Nephron (organoid): ENCODE measurements at regions not wholly inside any gene's neighbourhood (a gene's known extent, or its start where the extent isn't known, plus 50 kb on each side); places are given as distances from the start of the nearest gene placed in this dataset.

Experiments used
- H3K27ac Mint-ChIP-seq, 3 experiments: 2 replicates each; pipeline ENCODE4 v1.8.0; 2020; ENCODE audit warnings: mixed read lengths in 3 of 3, mild to moderate bottlenecking in 2 of 3, moderate library complexity in 1 of 3
- H3K27me3 Mint-ChIP-seq: 2 replicates; pipeline ENCODE4 v1.8.0; 2021; ENCODE audit warnings: low read depth, mild to moderate bottlenecking, moderate library complexity, mixed read lengths
- H3K36me3 Mint-ChIP-seq: 2 replicates; pipeline ENCODE4 v1.8.0; 2020; ENCODE audit warnings: low read depth, mixed read lengths
- H3K4me1 Mint-ChIP-seq: 2 replicates; pipeline ENCODE4 v1.8.0; 2020; ENCODE audit warnings: mixed read lengths
- H3K4me3 Mint-ChIP-seq, 3 experiments: 2 replicates each; pipeline ENCODE4 v1.8.0; 2020; ENCODE audit warnings: mild to moderate bottlenecking in 3 of 3, mixed read lengths in 3 of 3, moderate library complexity in 2 of 3
- H3K9me3 Mint-ChIP-seq: 2 replicates; pipeline ENCODE4 v1.8.0; 2020; ENCODE audit warnings: mixed read lengths
- TF ChIP-seq, protein P1 (sequence below), 3 experiments: fragments of 200-600 bp; sonication (generic); IDR thresholded peaks; one replicate each; pipeline ENCODE4 v1.5.0; 2021; ENCODE audit warnings: antibody characterized with exemption in 3 of 3; ENCODE audit not compliant: unreplicated experiment in 3 of 3

DNA sequence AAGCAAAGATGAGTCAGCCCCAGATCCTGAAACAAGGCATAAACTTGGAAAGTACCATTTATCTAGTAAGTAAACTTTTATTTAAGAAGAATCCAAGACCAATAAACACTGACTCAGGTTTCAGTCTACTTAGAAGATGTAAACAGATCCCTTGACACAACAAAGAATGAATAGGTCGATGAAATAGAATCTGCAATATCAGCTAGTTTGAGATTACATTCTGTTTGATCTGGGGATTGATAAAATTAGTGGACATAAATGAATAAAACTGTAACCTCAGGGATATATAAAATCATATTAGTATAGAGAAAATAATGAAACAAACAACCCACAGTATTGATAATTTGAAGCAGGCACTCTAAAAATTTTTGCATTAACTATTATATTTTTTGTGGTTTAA is 708.9 kb downstream of the FAM181B start:
- TF ChIP-seq, protein P1, sequence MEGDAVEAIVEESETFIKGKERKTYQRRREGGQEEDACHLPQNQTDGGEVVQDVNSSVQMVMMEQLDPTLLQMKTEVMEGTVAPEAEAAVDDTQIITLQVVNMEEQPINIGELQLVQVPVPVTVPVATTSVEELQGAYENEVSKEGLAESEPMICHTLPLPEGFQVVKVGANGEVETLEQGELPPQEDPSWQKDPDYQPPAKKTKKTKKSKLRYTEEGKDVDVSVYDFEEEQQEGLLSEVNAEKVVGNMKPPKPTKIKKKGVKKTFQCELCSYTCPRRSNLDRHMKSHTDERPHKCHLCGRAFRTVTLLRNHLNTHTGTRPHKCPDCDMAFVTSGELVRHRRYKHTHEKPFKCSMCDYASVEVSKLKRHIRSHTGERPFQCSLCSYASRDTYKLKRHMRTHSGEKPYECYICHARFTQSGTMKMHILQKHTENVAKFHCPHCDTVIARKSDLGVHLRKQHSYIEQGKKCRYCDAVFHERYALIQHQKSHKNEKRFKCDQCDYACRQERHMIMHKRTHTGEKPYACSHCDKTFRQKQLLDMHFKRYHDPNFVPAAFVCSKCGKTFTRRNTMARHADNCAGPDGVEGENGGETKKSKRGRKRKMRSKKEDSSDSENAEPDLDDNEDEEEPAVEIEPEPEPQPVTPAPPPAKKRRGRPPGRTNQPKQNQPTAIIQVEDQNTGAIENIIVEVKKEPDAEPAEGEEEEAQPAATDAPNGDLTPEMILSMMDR (IDR thresholded peaks at IDR 0.05; ENCODE audit: unreplicated experiment in 3 of 3), result no peak
- Mint-ChIP-seq H3K4me3 (no peak overlapping the region), H3K4me1 (no peaks in the 10 kb centered on the region), H3K27me3 (no peaks in the 10 kb centered on the region), H3K9me3 (no peaks in the 10 kb centered on the region), H3K36me3 (no peaks in the 10 kb centered on the region), H3K27ac (no peak overlapping the region)

DNA sequence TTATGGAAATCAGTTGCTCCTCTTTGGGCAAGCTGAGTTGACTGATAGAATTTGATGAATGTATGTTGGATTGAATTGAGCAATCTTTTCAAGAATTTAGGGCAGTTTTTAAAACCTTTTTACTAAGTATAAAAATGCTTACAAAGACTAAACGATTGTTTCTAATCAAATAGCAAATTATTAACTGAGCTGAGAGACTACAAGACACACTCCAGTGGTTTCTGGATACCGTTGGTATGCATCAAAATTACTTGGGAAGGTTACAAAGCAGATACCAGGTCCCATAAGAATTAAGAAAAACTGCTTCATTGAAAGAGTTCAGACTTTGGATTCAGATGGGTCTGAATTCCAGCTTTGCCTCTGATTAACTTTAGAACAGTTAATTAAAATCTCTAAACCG is 721.4 kb downstream of the FAM181B start:
- Mint-ChIP-seq H3K4me3 (no peak overlapping the region), H3K27me3 (peaks cover 3% of the 10 kb centered on the region), H3K36me3 (no peaks in the 10 kb centered on the region)

DNA sequence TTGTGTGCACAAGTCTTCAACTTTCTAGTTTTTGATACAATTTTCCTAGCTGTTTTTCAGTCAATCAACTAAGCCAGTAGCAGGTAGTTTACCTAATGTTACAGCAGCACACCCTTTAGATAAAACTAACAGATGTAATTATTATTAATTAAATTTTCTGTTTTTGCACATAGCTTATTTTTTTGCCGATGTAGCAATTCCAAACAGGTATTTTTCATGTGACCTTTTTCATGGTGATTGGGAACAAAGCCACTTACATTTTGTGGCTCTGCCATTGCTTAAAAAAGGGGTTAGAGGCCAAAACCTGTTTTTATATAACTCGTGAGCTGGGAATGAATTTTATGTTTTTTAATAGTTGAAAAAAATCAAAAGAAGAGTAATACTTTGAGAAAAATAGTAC is 724.5 kb downstream of the FAM181B start:
- Mint-ChIP-seq H3K4me1 (no peaks in the 10 kb centered on the region), H3K36me3 (no peaks in the 10 kb centered on the region), H3K9me3 (no peaks in the 10 kb centered on the region), H3K27ac (no peak overlapping the region), H3K27me3 (no peaks in the 10 kb centered on the region), H3K4me3 (no peak overlapping the region)
- TF ChIP-seq, protein P1 (IDR thresholded peaks at IDR 0.05; ENCODE audit: unreplicated experiment in 3 of 3), result no peak

More for the DNA sequence above, 721.4 kb downstream of the FAM181B start:
- TF ChIP-seq, protein P1 (IDR thresholded peaks at IDR 0.05; ENCODE audit: unreplicated experiment in 3 of 3), result no peak
- Mint-ChIP-seq H3K9me3 (no peaks in the 10 kb centered on the region), H3K4me1 (no peaks in the 10 kb centered on the region), H3K27ac (peak overlapping the region; percentile 81 to 95 (median 85))

DNA sequence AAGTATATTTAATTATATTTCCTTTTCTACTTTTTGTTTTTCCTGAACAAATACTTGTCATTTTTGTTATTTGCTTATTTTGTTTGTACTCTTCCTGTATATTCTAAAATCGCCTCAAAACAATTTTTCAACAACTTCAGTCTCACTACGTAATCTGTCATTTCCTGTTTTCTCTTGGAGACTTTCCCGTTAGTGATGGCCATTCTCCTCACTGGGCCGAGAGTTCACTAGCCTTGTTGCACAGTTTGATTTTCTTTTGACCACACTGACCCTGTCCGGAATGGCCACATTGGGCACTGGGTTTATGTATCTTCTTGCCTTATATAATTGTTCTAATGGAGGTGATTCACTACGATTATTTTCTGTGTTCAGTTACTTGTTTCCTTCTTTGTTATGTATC is 726.1 kb downstream of the FAM181B start:
- H3K9me3 Mint-ChIP-seq, result no peaks in the 10 kb centered on the region
- H3K36me3 Mint-ChIP-seq, result no peaks in the 10 kb centered on the region
- no peak overlapping the region for H3K4me3 Mint-ChIP-seq
- TF ChIP-seq, protein P1 (IDR thresholded peaks at IDR 0.05; ENCODE audit: unreplicated experiment in 3 of 3), result no peak
- H3K27ac Mint-ChIP-seq, result no peak overlapping the region
- H3K4me1 Mint-ChIP-seq, result no peaks in the 10 kb centered on the region
- no peaks in the 10 kb centered on the region for H3K27me3 Mint-ChIP-seq

DNA sequence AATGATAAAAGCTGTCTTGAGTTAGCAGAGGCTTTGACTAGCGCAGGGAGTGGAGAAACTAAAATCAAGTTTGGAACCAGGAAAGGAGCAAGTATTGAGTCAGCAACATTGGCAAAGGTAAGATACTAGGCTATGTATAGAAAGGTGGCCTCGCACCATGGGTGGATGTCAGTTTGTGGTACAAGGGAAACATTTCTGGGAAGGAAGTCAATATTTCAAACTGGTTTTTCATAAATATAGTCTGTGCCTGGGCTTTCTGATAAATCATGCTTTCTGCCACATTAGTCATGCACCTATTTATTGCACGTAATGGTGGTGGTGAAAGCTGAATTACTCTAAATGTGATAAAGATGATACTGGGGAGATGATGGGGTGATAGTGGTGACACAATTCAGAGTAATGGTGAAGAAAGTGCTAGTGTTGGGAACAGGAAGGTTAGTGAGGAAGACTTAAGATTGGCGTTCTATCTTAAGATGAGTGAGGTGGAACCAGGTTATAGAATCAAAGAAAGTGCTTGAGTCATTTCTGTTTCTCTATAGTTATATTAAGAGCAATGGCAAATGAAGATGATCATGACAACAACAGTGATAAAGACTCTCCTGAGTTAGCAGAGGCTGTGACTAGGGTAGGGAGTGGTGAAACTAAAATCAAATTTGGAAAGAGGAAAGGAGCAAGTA is 729.0 kb downstream of the FAM181B start:
- no peak overlapping the region for H3K4me3 Mint-ChIP-seq
- no peaks in the 10 kb centered on the region for H3K27me3 Mint-ChIP-seq
- H3K9me3 Mint-ChIP-seq, result no peaks in the 10 kb centered on the region
- H3K27ac Mint-ChIP-seq, result no peak overlapping the region
- H3K4me1 Mint-ChIP-seq, result no peaks in the 10 kb centered on the region
- no peaks in the 10 kb centered on the region for H3K36me3 Mint-ChIP-seq
- TF ChIP-seq, protein P1 (IDR thresholded peaks at IDR 0.05; ENCODE audit: unreplicated experiment in 3 of 3), result no peak
